HG03196 (cell line): ENCODE measurements at regions not wholly inside any gene's neighbourhood (a gene's known extent, or its start where the extent isn't known, plus 50 kb on each side); places are given as distances from the start of the nearest gene placed in this dataset.
"Not testable (repeated sequence)": the region's sequence is repeated elsewhere in the genome, so short reads cannot be mapped to it uniquely, and the experiment has no call there.

Source experiments
- ATAC-seq: cut with Tn5 transposase; IDR thresholded peaks from one replicate; pipeline ENCODE4 v1.9.1; 2021; ENCODE audit not compliant: unreplicated experiment

DNA sequence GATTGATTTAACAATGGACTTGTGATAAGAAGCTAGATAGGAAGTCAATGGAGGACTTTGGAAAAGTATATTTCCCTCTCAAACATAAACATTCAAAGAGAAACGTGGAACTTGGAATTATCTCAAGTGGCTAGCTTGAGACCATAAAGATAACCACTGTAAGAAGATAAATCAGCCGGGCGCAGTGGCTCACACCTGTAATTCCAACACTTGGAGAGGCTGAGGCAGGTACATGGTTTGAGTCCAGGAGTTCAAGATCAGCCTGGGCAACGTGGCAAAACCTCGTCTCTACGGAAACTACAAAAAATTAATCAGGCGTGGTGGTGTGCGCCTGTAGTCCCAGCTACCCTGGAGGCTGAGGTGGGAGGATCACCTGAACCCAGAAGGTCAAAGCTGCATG is 405.9 kb upstream of the ACVR2A start:
- no peak for ATAC-seq

DNA sequence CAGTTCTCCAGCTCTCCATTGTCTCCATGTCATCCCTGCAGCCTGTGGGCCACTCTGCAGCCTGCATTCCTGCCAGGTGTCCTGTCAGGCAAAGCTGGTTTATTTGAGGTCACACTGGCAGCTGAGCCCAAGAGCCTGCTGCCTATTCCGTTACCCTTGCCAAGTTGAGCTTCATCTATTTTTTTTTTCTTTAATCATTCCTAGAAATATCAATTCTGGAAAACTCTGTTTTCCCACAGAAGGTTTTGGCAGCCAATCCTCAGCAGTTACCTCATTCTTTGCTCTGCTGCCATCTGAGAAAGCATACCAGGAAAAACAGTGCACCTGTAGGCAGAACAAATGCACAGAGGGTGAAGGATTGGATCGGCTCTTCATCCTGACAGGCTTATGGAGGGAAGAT is 411.0 kb upstream of the ACVR2A start:
- no peak for ATAC-seq

GRCh38 chr2:147430408-147430807 is 414.4 kb upstream of the ACVR2A start:
- no peak for ATAC-seq

- ATAC-seq: no peak
Observed at GRCh38 chr2:147428120-147428747, 416.6 kb upstream of the ACVR2A start.

GRCh38 chr2:147425437-147426029 is 419.3 kb upstream of the ACVR2A start:
- no peak for ATAC-seq

- no peak for ATAC-seq
Observed at GRCh38 chr2:147424766-147425165, 420.1 kb upstream of the ACVR2A start.

- ATAC-seq: no peak
Observed at GRCh38 chr2:147420947-147421675, 423.7 kb upstream of the ACVR2A start.

- ATAC-seq: no peak
Observed at GRCh38 chr2:147420517-147420916, 424.3 kb upstream of the ACVR2A start.

DNA sequence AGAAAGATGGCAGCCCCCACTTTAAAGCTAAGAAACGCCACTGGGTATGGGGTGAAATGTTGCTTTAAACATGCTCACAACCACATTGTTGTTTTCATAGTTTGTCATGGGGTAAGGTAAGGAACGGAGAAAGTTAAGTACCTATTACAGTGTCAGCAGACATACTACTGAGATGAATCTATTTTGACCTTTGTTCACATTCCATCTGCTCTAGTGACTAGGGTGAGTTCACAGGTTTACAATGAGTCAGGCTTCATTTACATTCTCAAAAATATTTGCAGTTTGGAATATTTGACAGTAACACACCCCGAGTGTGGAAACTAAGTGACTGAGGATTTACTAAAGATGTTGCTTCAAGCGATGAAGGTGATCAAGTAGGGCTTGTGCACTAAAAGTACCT is 428.7 kb upstream of the ACVR2A start:
- ATAC-seq: no peak

DNA sequence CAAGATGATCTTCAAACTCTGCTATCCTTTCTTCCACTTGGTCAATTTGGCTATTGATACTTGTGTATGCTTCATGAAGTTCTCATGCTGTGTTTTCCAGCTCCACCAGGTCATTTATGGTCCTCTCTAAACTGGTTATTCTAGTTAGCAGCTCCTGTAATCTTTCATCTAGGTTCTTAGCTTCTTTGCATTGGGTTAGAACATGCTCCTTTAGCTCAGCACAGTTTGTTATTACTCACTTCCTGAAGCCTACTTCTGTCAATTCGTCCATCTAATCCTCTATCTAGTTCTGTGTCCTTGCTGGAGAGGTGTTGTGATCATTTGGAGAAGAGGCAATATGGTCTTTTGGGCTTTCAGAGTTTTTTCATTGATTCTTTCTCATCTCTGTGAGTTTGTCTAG is 430.2 kb upstream of the ACVR2A start:
- not testable (repeated sequence) for ATAC-seq

DNA sequence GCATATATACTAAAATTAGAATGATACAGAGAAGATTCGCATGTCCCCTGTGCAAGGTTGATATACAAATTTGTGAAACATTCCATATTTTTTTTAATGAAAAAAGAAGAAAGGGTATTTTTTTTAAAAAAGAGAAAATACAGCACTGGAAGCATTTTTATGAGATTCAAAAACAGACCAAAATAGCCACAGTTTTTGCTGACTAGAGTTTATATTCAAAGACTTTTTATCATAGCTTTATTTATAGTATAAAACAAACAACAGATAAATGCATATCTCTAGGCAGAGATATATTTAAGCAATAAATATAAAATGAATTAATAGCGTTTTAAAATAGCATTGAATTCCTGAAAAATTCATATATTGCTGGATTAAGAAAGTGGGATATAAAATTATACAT is 436.5 kb upstream of the ACVR2A start:
- ATAC-seq: no peak

DNA sequence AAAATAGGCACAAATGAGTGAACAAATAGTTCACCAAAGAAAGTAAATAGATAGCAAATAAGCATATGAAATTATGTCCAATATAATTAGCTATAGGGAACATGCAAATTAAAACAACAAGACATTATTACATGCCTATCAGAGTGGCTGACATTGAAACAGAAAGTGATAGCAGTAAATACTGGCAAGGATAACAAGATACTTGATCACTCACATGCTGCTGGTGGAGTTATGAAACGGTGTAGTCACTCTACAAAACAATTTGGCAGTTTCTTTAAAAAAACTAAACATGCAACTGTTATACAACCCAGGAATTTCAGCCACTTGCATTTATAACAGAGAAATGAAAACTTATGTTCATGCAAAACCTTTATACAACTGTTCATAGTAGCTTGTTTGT is 439.2 kb upstream of the ACVR2A start:
- ATAC-seq: no peak

DNA sequence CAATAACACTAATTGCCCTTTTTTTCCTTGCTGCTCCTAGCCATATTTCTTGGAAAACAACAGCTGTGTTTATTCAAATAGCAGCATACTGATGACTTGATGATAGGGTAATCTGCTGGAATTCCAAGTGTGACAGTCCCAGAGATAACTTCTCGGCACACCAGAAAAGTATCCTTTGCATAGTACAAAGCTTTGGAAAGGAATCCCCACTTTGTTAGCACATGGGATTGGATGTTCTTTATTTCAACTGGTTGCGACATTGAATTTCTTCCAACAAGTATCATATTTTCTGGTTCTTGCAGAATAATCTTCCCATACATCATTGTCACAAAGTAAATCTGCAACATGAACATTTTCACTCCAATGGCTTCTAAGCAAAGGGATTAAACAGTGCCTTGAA is 445.8 kb upstream of the ACVR2A start:
- no peak for ATAC-seq

- ATAC-seq: no peak
Observed at GRCh38 chr2:147398301-147398700, 446.5 kb upstream of the ACVR2A start.

- ATAC-seq: no peak
Observed at GRCh38 chr2:147396890-147397289, 447.9 kb upstream of the ACVR2A start.

GRCh38 chr2:147394179-147394790 is 450.5 kb upstream of the ACVR2A start:
- no peak for ATAC-seq

- ATAC-seq: no peak
Observed at GRCh38 chr2:147392180-147392579, 452.6 kb upstream of the ACVR2A start.

DNA sequence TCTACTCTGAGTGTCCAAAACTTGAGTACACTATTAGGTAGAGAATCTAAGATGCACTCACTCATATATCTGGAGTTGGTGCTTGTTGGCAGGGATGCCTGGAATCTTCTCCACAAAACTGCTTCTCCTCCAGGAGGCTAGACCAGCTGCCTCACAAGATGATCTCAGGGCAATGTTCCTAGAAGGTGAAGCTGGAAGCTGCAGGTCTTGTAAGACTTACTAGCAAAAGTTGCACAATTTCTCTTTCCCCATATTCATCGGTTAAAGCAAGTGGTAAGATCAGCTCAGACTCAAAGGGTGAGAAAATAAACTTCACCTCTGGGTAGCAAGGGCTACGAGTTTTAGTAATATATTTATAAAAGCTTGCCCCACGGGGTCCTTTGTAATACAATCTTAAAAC is 454.4 kb upstream of the ACVR2A start:
- no peak for ATAC-seq

DNA sequence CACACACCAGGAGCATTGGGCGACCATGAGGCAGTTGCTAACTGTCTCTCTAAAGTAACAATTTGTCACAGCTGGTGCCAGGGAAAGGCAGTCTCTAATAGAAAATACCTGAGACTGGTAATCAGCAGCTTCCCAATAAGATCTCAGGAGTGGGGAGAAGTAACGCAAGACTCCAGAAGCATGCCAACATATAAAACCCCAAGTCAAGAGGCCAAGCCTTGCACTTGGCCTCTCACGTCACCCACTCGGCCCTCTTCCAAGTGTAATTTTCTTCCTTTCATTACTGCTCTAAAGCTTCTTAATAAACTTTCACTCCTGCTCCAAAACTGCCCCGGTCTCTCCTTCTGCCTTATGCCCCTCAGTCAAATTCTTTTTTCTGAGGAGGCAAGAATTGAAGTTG is 455.6 kb upstream of the ACVR2A start:
- ATAC-seq: no peak

DNA sequence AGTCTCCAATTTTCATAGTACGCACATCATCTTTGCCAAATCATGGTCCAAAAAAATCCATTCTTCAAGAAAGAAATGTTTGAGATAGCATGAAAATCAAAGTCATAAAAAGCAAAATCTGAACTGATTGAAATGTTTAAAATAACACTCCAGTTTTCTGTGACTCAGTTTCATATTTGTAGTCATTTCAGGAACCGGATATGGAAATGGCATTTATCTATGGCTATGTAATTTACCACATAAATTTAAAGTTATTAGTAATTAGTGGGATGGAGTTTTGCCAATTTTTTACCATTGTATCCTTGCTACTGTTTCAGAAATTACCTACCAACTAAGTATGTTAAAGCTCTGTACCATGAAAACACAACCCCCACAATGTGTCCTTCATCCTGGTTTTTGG is 456.6 kb upstream of the ACVR2A start:
- no peak for ATAC-seq

GRCh38 chr2:147386284-147386683 is 458.5 kb upstream of the ACVR2A start:
- ATAC-seq: no peak

DNA sequence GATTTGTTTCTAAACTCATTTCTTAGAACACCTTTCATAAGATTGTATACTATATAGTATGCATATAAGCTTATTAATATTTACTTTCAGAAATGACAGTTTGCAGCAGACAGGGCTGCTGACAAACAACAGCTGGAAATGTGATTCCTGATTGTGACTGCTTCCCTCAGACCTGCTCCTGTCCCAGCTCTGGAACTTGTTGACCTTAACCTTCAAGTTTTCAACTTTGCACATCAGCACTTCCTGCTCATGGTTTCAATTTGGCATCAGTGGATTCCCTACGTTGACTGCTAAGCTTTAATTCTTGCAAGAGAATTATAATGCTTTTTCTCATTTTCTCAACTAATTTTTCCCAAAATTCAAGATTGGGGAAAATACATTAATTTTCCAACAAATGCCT is 459.2 kb upstream of the ACVR2A start:
- no peak for ATAC-seq
